ENCODE measurements at regions not wholly inside any gene's neighbourhood (a gene's known extent, or its start where the extent isn't known, plus 50 kb on each side); places are given as distances from the start of the nearest gene placed in this dataset.

DNA sequence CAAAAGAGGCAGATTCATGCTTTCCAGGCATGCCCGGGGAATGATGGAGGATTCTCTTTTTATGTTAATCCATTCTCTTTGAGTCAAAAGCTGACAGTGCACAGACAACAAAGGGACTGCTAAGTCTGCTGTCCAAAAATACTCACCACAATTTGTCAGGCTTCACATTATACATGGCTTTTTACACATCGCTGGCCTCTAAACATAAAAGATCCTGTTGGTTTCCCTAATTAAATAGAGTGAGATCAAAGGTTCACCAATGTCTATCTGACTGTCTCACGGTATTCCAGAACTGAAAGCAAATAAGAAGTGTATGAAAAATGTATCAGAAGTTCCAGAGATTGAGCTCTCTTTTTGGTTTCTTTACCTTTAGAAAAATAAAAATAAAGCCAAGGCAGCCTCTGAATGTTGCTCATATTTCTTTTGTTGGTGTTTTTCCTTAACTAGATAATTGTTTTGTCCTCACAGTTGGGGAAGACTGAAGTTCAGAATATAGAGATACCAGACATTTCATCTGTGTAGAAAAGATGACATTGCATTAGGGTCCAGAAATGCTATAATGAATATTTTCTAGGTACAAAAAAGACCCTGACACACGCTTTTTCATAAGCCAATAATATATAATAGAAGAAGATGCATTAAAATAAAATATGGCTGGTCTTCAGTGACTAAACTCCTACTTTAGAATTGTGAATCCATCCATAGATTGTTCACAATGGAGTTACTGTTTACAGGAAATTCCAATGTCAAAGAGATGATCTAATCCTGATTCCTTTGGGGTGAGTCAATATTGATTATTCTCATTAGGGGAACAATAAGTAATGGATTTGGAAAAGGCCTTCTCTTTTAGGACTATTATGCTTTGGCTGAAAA lies 688.2 kb upstream of the CDH6 start:
- ATAC-seq (ENCODE audit: insufficient number of reproducible peaks, low FRiP score, low read depth) (no peak), DNase-seq (ENCODE audit: low spot score) (no peak)
- Histone ChIP-seq H3K36me3 (no peaks in the 10 kb centered on the region), H3K27ac (no peak overlapping the region), H3K4me3 (no peak overlapping the region), H3K9me3 (no peaks in the 10 kb centered on the region), H3K27me3 (replicated peaks; ENCODE audit: insufficient read depth) (no peaks in the 10 kb centered on the region), H3K4me1 (ENCODE audit: control insufficient read depth in 1 of 2, low read depth in 2 of 2) (no peaks in the 10 kb centered on the region)
- TF ChIP-seq, protein P1, sequence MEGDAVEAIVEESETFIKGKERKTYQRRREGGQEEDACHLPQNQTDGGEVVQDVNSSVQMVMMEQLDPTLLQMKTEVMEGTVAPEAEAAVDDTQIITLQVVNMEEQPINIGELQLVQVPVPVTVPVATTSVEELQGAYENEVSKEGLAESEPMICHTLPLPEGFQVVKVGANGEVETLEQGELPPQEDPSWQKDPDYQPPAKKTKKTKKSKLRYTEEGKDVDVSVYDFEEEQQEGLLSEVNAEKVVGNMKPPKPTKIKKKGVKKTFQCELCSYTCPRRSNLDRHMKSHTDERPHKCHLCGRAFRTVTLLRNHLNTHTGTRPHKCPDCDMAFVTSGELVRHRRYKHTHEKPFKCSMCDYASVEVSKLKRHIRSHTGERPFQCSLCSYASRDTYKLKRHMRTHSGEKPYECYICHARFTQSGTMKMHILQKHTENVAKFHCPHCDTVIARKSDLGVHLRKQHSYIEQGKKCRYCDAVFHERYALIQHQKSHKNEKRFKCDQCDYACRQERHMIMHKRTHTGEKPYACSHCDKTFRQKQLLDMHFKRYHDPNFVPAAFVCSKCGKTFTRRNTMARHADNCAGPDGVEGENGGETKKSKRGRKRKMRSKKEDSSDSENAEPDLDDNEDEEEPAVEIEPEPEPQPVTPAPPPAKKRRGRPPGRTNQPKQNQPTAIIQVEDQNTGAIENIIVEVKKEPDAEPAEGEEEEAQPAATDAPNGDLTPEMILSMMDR (IDR thresholded peaks at IDR 0.05) = no peak

DNA sequence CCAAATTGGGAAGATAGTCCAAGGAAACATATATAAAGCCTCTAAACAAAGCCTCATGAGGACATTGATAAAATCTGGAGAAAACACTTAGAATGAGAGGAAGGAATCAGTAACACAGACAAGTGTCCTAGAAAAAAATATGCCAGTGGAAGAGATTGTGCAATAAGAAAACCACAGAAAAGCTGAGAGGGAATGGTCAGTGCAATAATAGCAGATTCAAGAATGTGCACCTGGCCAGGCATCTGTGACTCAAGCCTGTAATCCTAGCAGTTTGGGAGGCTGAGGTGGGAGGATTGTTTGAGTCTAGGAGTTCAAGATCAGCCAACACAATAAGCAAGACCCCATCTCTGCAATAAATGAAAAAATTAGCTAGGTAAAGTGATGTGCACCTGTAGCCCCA lies 691.2 kb upstream of the CDH6 start:
- H3K4me3 ChIP-seq = no peak overlapping the region
- H3K27me3 ChIP-seq (replicated peaks; ENCODE audit: insufficient read depth) = no peaks in the 10 kb centered on the region
- no peak for DNase-seq (ENCODE audit: low spot score)
- no peaks in the 10 kb centered on the region for H3K9me3 ChIP-seq
- H3K4me1 ChIP-seq (ENCODE audit: control insufficient read depth in 1 of 2, low read depth in 2 of 2) = no peaks in the 10 kb centered on the region
- no peak overlapping the region for H3K27ac ChIP-seq
- no peak for ATAC-seq (ENCODE audit: insufficient number of reproducible peaks, low FRiP score, low read depth)
- TF ChIP-seq, protein P1 (IDR thresholded peaks at IDR 0.05) = no peak
- no peaks in the 10 kb centered on the region for H3K36me3 ChIP-seq

DNA sequence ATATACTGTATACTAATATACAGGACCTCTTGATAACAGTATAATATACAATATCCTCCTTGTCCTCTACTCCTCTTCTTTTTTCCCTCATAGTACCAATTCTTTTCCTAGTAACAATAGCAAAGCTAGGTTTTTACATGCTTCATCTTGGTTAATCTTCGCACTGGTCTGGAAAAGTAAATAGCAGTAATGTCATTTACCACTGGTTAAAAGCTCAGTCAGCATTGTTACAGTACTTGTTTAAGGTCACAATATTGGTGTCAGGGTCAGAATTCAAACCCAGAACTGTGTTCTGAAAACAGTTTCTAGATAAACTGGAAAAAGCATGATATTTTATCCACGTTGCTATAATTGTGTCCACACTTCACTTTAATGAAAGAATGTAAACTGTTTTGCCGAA lies 692.4 kb upstream of the CDH6 start:
- Histone ChIP-seq H3K4me1 (ENCODE audit: control insufficient read depth in 1 of 2, low read depth in 2 of 2) (no peaks in the 10 kb centered on the region), H3K27me3 (replicated peaks; ENCODE audit: insufficient read depth) (no peaks in the 10 kb centered on the region), H3K27ac (no peak overlapping the region), H3K36me3 (no peaks in the 10 kb centered on the region), H3K4me3 (no peak overlapping the region), H3K9me3 (no peaks in the 10 kb centered on the region)
- ATAC-seq (ENCODE audit: insufficient number of reproducible peaks, low FRiP score, low read depth) (no peak), DNase-seq (ENCODE audit: low spot score) (no peak)
- TF ChIP-seq, protein P1 (IDR thresholded peaks at IDR 0.05) = no peak

DNA sequence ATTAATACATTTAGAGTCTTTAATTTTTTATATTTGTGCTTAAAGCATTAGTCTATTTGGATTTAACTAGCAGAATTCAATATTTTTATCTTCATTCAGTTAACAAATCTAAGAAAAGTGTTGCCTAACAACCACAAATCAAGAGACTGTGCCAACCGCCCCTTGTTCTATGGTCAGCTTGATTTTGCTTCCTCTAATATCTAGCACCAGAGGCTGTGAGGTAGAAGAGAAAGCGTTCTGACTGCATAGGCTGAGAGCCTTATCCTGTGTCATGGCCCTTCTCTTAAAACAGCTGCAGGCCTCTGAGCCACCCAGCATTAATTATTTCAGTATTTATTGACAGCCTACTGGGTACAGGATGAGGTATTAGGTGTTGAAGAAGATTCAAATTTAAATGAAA lies 693.0 kb upstream of the CDH6 start:
- Histone ChIP-seq H3K4me1 (ENCODE audit: control insufficient read depth in 1 of 2, low read depth in 2 of 2) (no peaks in the 10 kb centered on the region), H3K36me3 (no peaks in the 10 kb centered on the region), H3K27ac (no peak overlapping the region), H3K9me3 (no peaks in the 10 kb centered on the region), H3K4me3 (no peak overlapping the region), H3K27me3 (replicated peaks; ENCODE audit: insufficient read depth) (no peaks in the 10 kb centered on the region)
- no peak for ATAC-seq (ENCODE audit: insufficient number of reproducible peaks, low FRiP score, low read depth)
- TF ChIP-seq, protein P1 (IDR thresholded peaks at IDR 0.05) = no peak
- no peak for DNase-seq (ENCODE audit: low spot score)

DNA sequence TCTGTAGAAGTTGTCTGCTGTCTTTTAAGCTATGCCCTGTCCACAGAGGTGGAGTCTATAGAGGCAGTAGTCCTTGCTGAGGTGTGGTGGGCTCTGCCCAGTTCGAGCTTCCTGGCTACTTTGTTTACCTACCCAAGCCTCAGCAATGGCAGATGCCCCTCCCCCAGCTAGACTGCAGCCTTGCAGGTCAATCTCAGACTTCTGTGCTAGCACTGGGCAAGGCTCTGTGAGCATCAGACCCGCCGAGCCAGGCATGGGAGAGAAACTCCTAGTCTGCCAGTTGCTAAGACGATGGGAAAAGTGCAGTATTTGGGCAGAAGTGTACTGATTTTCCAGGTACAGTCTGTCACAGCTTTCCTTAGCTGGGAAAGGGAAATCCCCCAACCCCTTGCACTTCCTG lies 694.1 kb upstream of the CDH6 start:
- Histone ChIP-seq H3K4me3 (no peak overlapping the region), H3K27ac (no peak overlapping the region), H3K27me3 (replicated peaks; ENCODE audit: insufficient read depth) (no peaks in the 10 kb centered on the region), H3K4me1 (ENCODE audit: control insufficient read depth in 1 of 2, low read depth in 2 of 2) (no peaks in the 10 kb centered on the region), H3K9me3 (no peaks in the 10 kb centered on the region), H3K36me3 (no peaks in the 10 kb centered on the region)
- ATAC-seq (ENCODE audit: insufficient number of reproducible peaks, low FRiP score, low read depth) (no peak), DNase-seq (ENCODE audit: low spot score) (no peak)
- TF ChIP-seq, protein P1 (IDR thresholded peaks at IDR 0.05) = no peak
